NB4 (cell line): ENCODE measurements at regions not wholly inside any gene's neighbourhood (a gene's known extent, or its start where the extent isn't known, plus 50 kb on each side); places are given as distances from the start of the nearest gene placed in this dataset.

Experiments
- DNase-seq: peaks from one replicate; pipeline ENCODE4 v3.0.0; 2010; ENCODE audit warnings: low read depth
- H3K4me3 ChIP-seq: one replicate; pipeline ENCODE4 v1.5.1; 2011; ENCODE audit warnings: mild to moderate bottlenecking, low read depth, low read length, moderate library complexity
- MYC ChIP-seq: IDR thresholded peaks from 2 replicates; pipeline ENCODE4 v1.6.1; 2011; ENCODE audit warnings: low read depth, low read length
- POLR2A ChIP-seq: IDR thresholded peaks from 2 replicates; pipeline ENCODE4 v1.6.1; 2011; ENCODE audit warnings: mild to moderate bottlenecking; ENCODE audit not compliant: insufficient read length; ENCODE audit errors: extremely low read depth
- TF ChIP-seq, protein P1 (sequence below): IDR thresholded peaks from one replicate; pipeline ENCODE4 v1.5.1; 2012; ENCODE audit warnings: low read depth, low read length
- TF ChIP-seq, protein P2 (sequence below): IDR thresholded peaks from 2 replicates; pipeline ENCODE4 v1.6.1; 2011; ENCODE audit warnings: low read depth, low read length

DNA sequence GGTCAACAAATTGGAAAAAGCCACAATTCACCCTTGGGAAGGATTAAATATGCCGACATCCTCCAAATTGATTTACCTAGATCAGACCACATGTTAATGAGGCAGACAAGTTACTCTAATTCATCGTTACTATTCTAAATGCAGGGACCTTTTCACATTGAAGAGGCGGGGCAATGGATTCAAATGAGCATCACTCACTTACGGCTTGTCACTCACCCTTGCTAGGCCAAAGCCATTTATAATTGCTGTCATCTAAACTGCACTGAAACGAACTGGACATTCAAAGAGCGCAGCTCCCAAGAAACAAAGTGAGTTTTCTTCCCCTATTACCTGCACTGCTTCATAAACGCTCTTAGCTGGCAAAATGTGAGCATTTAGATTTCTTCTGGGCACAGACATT is 313.9 kb downstream of the WDR72 start:
- TF ChIP-seq, protein P1, sequence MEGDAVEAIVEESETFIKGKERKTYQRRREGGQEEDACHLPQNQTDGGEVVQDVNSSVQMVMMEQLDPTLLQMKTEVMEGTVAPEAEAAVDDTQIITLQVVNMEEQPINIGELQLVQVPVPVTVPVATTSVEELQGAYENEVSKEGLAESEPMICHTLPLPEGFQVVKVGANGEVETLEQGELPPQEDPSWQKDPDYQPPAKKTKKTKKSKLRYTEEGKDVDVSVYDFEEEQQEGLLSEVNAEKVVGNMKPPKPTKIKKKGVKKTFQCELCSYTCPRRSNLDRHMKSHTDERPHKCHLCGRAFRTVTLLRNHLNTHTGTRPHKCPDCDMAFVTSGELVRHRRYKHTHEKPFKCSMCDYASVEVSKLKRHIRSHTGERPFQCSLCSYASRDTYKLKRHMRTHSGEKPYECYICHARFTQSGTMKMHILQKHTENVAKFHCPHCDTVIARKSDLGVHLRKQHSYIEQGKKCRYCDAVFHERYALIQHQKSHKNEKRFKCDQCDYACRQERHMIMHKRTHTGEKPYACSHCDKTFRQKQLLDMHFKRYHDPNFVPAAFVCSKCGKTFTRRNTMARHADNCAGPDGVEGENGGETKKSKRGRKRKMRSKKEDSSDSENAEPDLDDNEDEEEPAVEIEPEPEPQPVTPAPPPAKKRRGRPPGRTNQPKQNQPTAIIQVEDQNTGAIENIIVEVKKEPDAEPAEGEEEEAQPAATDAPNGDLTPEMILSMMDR = no peak
- TF ChIP-seq POLR2A (no peak), MYC (no peak)
- TF ChIP-seq, protein P2, sequence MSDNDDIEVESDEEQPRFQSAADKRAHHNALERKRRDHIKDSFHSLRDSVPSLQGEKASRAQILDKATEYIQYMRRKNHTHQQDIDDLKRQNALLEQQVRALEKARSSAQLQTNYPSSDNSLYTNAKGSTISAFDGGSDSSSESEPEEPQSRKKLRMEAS = no peak
- no peak for DNase-seq
- no peak overlapping the region for H3K4me3 ChIP-seq

DNA sequence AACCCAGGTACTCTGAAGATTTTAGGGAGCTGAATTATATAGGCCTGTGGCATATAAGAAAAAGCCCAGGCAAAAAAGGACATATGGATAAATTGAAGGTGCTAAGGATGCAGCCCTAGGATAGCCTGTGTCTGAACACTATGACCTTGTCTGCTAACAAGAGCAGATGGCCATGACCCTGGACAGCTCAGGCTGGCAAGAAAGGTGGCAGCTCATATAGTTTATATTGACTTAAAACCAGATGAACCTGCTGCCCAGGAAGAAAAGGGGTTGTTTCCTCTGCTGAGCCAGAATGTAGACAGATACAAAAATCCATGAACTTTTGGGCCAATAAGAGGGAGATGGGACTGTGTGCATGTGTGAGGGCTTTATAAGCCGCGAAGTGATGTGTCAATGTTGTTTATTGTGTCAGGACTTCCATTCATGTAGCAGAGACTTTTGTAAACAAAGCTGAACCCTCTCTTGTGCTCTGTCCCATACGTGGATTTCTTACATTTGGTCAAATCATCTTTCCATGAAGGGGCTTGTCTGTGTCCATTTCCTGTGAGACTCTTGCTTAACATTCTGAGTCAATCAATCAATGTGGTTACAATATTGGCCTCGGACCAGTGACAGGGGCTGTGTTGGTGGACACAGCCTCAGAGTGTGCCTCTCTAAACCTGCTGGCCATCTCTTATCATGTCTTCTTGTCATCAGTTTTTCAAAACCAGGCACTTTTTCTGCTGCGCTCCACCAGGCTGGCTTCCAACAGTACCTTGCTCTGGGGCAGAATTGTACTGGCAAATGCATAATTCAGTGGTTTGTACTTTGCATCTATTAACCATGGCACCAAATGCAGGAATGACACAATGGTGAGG is 321.2 kb downstream of the WDR72 start:
- TF ChIP-seq, protein P2 = no peak
- TF ChIP-seq, protein P1 = no peak
- TF ChIP-seq POLR2A (no peak), MYC (no peak)
- no peak for DNase-seq

DNA sequence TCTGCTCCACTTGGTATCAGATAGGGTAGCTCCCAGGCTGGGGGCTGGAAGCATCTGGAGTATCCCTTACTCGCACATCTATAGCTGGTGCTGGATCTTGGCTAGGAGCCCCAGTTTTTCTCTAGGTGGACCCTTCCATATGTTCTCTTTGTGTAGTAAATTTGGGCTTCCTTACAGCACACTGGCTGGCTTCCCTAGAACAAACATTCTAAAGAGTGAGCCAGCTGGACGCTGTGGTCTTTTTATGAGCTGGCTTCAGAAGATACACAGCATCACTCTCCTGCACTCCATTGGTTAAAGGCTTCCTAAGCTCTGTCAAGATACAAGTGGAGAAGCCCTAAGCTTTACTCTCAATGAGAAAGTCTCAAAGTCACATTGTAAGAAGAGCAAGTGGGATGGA is 322.1 kb downstream of the WDR72 start:
- no peak for DNase-seq
- no peak overlapping the region for H3K4me3 ChIP-seq
- TF ChIP-seq, protein P1 = no peak
- TF ChIP-seq, protein P2 = no peak
- TF ChIP-seq MYC = no peak
- TF ChIP-seq POLR2A = no peak

More for the DNA sequence above, 321.2 kb downstream of the WDR72 start:
- no peak overlapping the region for H3K4me3 ChIP-seq

DNA sequence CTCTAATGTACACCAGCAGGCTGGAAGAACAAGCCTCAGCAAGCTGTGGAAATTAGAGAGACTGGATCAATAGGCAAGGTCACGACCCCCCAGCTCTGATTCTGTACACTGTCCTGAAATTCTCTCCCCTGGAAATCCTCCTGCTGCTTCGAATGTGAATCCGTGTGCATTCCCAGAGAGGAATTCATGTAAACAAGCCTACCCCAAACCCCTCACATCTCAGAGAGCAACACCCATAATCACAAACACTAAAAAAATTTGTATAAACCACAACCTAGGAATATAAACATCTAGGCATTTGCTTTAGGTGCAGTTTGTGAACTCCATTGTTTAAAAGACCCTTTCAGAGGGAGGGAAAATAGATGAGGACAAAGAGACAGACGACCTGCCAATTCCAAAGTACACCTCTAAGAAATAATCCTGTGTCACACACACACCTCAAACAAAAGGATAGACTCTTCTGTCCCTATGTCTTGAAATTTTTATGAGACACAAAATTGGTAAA is 325.2 kb downstream of the WDR72 start:
- no peak for DNase-seq
- no peak overlapping the region for H3K4me3 ChIP-seq
- TF ChIP-seq, protein P1 = no peak
- TF ChIP-seq POLR2A (no peak), MYC (no peak)
- TF ChIP-seq, protein P2 = no peak

DNA sequence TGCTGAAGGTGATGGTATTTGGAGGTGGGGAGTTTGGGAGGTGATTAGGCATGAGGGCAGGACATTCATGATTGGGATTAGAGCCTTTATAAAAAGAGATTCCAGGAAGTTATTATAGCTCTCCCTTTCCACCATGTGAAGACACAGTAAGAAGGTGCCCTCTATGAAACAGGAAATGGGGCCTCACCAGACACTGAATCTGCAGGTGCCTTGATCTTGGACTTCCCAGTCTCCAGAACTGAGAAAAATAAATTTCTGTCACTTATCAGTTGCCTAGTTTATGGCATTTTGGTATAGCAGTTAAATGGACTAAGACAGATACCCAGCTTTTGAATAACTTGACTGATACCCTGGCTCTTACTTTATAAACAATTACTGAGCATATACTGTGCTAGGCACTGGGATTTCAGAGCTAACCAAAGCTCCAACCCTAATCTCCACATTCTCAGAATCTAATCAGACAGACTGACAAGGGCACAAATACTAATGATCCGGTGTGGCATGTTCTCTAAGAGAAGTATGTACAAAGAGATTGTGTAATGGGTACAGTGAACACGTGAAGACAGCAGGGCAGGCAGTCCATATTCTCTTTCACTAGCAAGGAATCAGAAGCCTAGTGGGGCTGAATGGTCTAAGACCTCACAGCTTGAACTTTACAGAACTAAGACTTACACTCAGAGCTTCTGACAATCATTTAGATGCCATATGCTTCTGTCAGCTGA is 343.1 kb downstream of the WDR72 start:
- H3K4me3 ChIP-seq = no peak overlapping the region
- TF ChIP-seq MYC (no peak), POLR2A (no peak)
- TF ChIP-seq, protein P1 = no peak
- TF ChIP-seq, protein P2 = no peak
- no peak for DNase-seq
